Mucosa of descending colon (tissue), 3 donors: ENCODE measurements at regions not wholly inside any gene's neighbourhood (a gene's known extent, or its start where the extent isn't known, plus 50 kb on each side); places are given as distances from the start of the nearest gene placed in this dataset.

Source experiments
- ATAC-seq: fragments of 200-7000 bp; cut with Tn5 transposase; one replicate; pipeline ENCODE4 v1.9.1; 2020; ENCODE audit warnings: mild to moderate bottlenecking, moderate library complexity
- DNase-seq, 3 donors: peaks; one replicate each; pipeline ENCODE4 v3.0.0-alpha.2; 2020
- H3K36me3 ChIP-seq: fragments of 200-600 bp; one replicate; pipeline ENCODE4 v1.8.0; 2021; ENCODE audit warnings: low read depth, mild to moderate bottlenecking
- H3K4me1 ChIP-seq: fragments of 200-600 bp; one replicate; pipeline ENCODE4 v1.8.0; 2021; ENCODE audit warnings: low read depth, mild to moderate bottlenecking
- H3K4me3 ChIP-seq: fragments of 200-600 bp; one replicate; pipeline ENCODE4 v1.8.0; 2021; ENCODE audit warnings: mild to moderate bottlenecking
- H3K9me3 ChIP-seq: fragments of 200-600 bp; one replicate; pipeline ENCODE4 v1.8.0; 2021; ENCODE audit warnings: mild to moderate bottlenecking
- CTCF ChIP-seq: fragments of 200-600 bp; IDR thresholded peaks from one replicate; pipeline ENCODE4 v1.8.0; 2022; ENCODE audit warnings: antibody characterized with exemption, mild to moderate bottlenecking
- intact Hi-C, 2 donors: fragments of 100-400 bp; cut with DNase I in 1 of 2; cut with micrococcal nuclease in 1 of 2; formaldehyde crosslinking; loops; one replicate each; pipeline versions ENCODE4 v1.11.0 to v1.11.1; 2022; cut with DNase I, micrococcal nuclease
- donor health status: DM: no; HTN: no; CAD: no; lungs with moderate emphysema.
- donor health status: DM: no; HTN: no; CAD: no.
- donor health status: DM: no; HTN: yes; CAD: no.

DNA sequence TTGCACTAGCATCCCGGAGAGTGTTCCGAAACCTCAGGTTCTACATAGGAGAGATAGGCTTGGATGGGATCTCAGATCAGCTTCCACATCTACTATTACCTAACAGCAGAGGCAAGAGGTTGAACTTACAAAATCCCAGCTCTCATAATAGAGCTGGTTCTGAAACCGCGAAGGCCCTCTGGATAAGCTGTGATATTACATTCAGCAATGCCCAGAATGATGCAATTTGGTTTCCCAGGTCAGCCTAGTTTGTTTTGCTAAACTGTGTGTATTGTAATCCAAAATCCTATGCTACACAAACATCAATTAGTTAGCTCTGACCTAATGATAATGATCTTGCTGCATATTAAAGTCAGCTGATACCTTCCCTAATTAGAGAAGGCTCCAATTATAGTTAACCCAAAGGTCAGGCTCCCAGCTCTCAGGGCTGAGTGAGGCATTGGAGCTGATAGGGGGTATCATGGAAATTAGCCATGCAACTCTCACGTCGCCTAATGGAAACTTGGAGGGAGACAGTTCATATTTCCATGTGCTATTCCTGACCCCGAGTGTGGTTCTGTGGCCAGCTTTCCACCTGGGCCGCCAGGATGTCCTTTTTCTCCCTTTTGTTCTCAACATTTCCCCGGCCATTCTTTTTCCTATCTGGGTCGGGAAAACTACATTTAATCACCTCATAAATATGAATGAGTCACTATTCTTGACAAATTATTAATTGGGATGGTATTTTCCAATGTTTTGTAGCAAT, 278.4 kb upstream of the IRX1 start:
- intact Hi-C loops = no loop called here
- no peak for TF ChIP-seq CTCF

GRCh38 chr5:3313569-3313968, 282.1 kb upstream of the IRX1 start:
- DNase-seq = no peak
- Histone ChIP-seq H3K4me3 (no peak overlapping the region), H3K4me1 (no peaks in the 10 kb centered on the region), H3K9me3 (peaks cover 13% of the 10 kb centered on the region), H3K36me3 (no peaks in the 10 kb centered on the region)
- no peak for TF ChIP-seq CTCF
- intact Hi-C loops = no loop called here
- no peak for ATAC-seq

More for the DNA sequence above, 278.4 kb upstream of the IRX1 start:
- H3K36me3 ChIP-seq = no peaks in the 10 kb centered on the region
- no peaks in the 10 kb centered on the region for H3K4me1 ChIP-seq
- peaks cover 17% of the 10 kb centered on the region for H3K9me3 ChIP-seq
- no peak for ATAC-seq
- DNase-seq = no peak
- no peak overlapping the region for H3K4me3 ChIP-seq

GRCh38 chr5:3312299-3312698, 283.3 kb upstream of the IRX1 start:
- no peaks in the 10 kb centered on the region for H3K4me1 ChIP-seq
- DNase-seq = no peak
- H3K9me3 ChIP-seq = peaks cover 13% of the 10 kb centered on the region
- no peak for ATAC-seq
- TF ChIP-seq CTCF = no peak
- no peak overlapping the region for H3K4me3 ChIP-seq
- intact Hi-C loops = no loop called here
- no peaks in the 10 kb centered on the region for H3K36me3 ChIP-seq

GRCh38 chr5:3311433-3311832, 284.2 kb upstream of the IRX1 start:
- no peak for ATAC-seq
- H3K4me3 ChIP-seq = no peak overlapping the region
- H3K4me1 ChIP-seq = no peaks in the 10 kb centered on the region
- DNase-seq = no peak
- no peaks in the 10 kb centered on the region for H3K36me3 ChIP-seq
- peaks cover 17% of the 10 kb centered on the region for H3K9me3 ChIP-seq
- TF ChIP-seq CTCF = no peak
- intact Hi-C loops = no loop called here

GRCh38 chr5:3310541-3311261, 284.9 kb upstream of the IRX1 start:
- no peak for TF ChIP-seq CTCF
- intact Hi-C loops = no loop called here
- Histone ChIP-seq H3K4me1 (no peaks in the 10 kb centered on the region), H3K9me3 (peaks cover 20% of the 10 kb centered on the region), H3K4me3 (no peak overlapping the region), H3K36me3 (no peaks in the 10 kb centered on the region)
- DNase-seq (no peak), ATAC-seq (no peak)
